ENCODE measurements at regions not wholly inside any gene's neighbourhood (a gene's known extent, or its start where the extent isn't known, plus 50 kb on each side); places are given as distances from the start of the nearest gene placed in this dataset.
"Not testable (repeated sequence)": the region's sequence is repeated elsewhere in the genome, so short reads cannot be mapped to it uniquely, and the experiment has no call there.

GRCh38 chr6:167405778-167406532 is 81.1 kb downstream of the TTLL2 start:
- no peaks in the 10 kb centered on the region for H3K9me2 ChIP-seq (ENCODE audit: low read depth, low read length)

GRCh38 chr6:167406533-167407238 is 81.8 kb downstream of the TTLL2 start:
- not testable (repeated sequence) for H3K27me3 ChIP-seq (ENCODE audit: insufficient read depth, low read length); H3K9me2 ChIP-seq (ENCODE audit: low read depth, low read length); H3K4me3 ChIP-seq (ENCODE audit: low read depth, low read length, poor library complexity, severe bottlenecking); H3F3A ChIP-seq (ENCODE audit: insufficient read depth, low read length); H4K20me1 ChIP-seq (ENCODE audit: insufficient read depth, low read length); H3K27ac ChIP-seq (ENCODE audit: low read depth, low read length, poor library complexity, severe bottlenecking); H2AFZ ChIP-seq (ENCODE audit: low read length); H3K36me3 ChIP-seq (ENCODE audit: insufficient read depth, low read length); H3K9ac ChIP-seq (ENCODE audit: low read length); H3K79me2 ChIP-seq (ENCODE audit: insufficient read depth, low read length); H3K4me2 ChIP-seq (ENCODE audit: low read length); H3K9me3 ChIP-seq (ENCODE audit: low read length); H3K4me1 ChIP-seq (ENCODE audit: insufficient read depth, low read length, severe bottlenecking)

More at GRCh38 chr6:167405778-167406532, 81.1 kb downstream of the TTLL2 start:
- no peaks in the 10 kb centered on the region for H3K27me3 ChIP-seq (ENCODE audit: insufficient read depth, low read length)
- TF ChIP-seq EZH2 (IDR thresholded peaks at IDR 0.05; ENCODE audit: borderline replicate concordance, low read length) (no peak), CTCF (IDR thresholded peaks at IDR 0.05; ENCODE audit: low read length) (no peak)
- H3F3A ChIP-seq (ENCODE audit: insufficient read depth, low read length), result no peaks in the 10 kb centered on the region
- H2AFZ ChIP-seq (ENCODE audit: low read length), result no peak overlapping the region
- H3K9ac ChIP-seq (ENCODE audit: low read length), result no peak overlapping the region
- H3K4me1 ChIP-seq (ENCODE audit: insufficient read depth, low read length, severe bottlenecking), result no peaks in the 10 kb centered on the region
- H3K36me3 ChIP-seq (ENCODE audit: insufficient read depth, low read length), result no peaks in the 10 kb centered on the region
- no peaks in the 10 kb centered on the region for H3K9me3 ChIP-seq (ENCODE audit: low read length)
- H4K20me1 ChIP-seq (ENCODE audit: insufficient read depth, low read length), result no peaks in the 10 kb centered on the region
- no peaks in the 10 kb centered on the region for H3K79me2 ChIP-seq (ENCODE audit: insufficient read depth, low read length)
- H3K4me3 ChIP-seq (ENCODE audit: low read depth, low read length, poor library complexity, severe bottlenecking), result no peak overlapping the region
- H3K27ac ChIP-seq (ENCODE audit: low read depth, low read length, poor library complexity, severe bottlenecking), result no peak overlapping the region
- H3K4me2 ChIP-seq (ENCODE audit: low read length), result no peak overlapping the region

GRCh38 chr6:167407239-167408064 is 82.6 kb downstream of the TTLL2 start:
- Histone ChIP-seq H2AFZ (ENCODE audit: low read length) (no peak overlapping the region), H3F3A (ENCODE audit: insufficient read depth, low read length) (no peaks in the 10 kb centered on the region), H4K20me1 (ENCODE audit: insufficient read depth, low read length) (no peaks in the 10 kb centered on the region), H3K4me2 (ENCODE audit: low read length) (no peak overlapping the region), H3K9ac (ENCODE audit: low read length) (no peak overlapping the region), H3K9me2 (ENCODE audit: low read depth, low read length) (no peaks in the 10 kb centered on the region), H3K27ac (ENCODE audit: low read depth, low read length, poor library complexity, severe bottlenecking) (no peak overlapping the region), H3K4me1 (ENCODE audit: insufficient read depth, low read length, severe bottlenecking) (no peaks in the 10 kb centered on the region), H3K36me3 (ENCODE audit: insufficient read depth, low read length) (no peaks in the 10 kb centered on the region), H3K4me3 (ENCODE audit: low read depth, low read length, poor library complexity, severe bottlenecking) (no peak overlapping the region), H3K79me2 (ENCODE audit: insufficient read depth, low read length) (no peaks in the 10 kb centered on the region), H3K9me3 (ENCODE audit: low read length) (no peaks in the 10 kb centered on the region), H3K27me3 (ENCODE audit: insufficient read depth, low read length) (no peaks in the 10 kb centered on the region)
- TF ChIP-seq CTCF (IDR thresholded peaks at IDR 0.05; ENCODE audit: low read length), result no peak
- no peak for TF ChIP-seq EZH2 (IDR thresholded peaks at IDR 0.05; ENCODE audit: borderline replicate concordance, low read length)

Data from OCI-LY1 (cell line).